Stimulated activated CD4-positive, alpha-beta T cell treated with anti-CD3 and anti-CD28 coated beads, Interleukin-15, amount 100 ng/mL, for 24 hours (primary cell): ENCODE measurements at regions not wholly inside any gene's neighbourhood (a gene's known extent, or its start where the extent isn't known, plus 50 kb on each side); places are given as distances from the start of the nearest gene placed in this dataset.
"Not testable (repeated sequence)": the region's sequence is repeated elsewhere in the genome, so short reads cannot be mapped to it uniquely, and the experiment has no call there.

Experiments used
- DNase-seq: peaks from one replicate; pipeline ENCODE4 v3.0.0-alpha.2; 2020

GRCh38 chr6:81900616-81901015, 148.1 kb upstream of the TENT5A start:
- DNase-seq, result no peak

DNA sequence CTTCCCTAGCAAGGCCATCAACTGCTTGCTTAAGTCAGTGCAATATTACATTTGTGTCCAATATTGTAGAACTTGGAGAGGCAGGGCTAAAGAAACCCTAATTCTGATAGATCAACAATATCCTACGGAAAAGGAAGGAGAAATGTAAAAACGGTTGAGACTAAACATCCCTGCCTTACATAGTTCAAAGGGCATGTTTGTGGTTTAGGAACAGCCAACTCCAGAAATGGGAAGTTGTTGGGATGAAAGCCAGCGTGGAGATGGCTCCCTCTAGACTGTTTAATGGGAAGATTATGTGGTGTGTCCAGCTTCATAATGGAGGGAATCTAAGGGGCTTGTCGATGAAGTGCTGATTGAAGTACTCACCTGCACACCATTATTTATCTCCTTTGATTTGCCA, 145.3 kb upstream of the TENT5A start:
- no peak for DNase-seq

DNA sequence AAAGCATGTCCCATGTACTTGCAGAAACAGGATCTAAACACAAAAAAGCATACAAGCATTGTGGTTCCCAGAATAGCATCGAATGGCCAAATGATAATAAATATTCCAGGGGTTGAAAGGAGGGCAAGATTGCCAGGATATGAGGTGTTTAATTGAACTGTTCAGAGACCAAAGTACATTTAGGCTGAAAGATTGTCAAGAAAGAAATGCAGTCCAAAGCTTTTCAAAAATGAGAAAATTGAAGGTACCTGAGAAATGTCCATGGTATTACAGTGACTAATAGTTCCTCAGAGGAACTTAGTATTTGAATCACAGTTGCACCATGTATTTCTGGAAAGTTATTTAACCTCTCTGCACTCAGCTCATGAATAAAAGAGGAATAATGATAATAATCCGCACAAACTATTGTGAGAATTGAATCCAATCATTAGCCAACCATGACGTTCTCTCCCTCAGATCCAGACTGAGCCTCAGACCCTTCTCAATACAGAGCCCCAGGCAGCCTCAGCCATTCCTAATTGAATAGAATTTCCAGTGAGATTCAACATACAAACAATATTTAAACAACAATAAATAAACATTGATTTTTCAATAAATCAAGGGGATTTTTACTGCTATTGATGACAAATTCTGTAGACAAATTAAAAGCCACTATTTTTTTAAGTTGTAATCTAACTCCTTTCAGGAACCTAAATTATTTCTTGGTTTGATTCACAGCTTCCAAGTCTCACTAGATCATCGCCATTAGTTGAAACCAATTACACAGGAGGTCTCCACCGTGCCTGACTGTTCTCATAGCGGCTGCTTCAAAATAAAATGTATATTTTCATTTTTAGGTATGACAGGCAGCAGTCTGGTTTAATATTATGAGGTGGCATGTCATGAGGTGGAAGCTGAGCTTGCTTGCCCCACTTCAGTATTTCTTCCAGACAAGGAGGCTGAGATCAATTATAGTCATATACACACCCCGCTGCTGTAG, 144.3 kb upstream of the TENT5A start:
- DNase-seq, result no peak

DNA sequence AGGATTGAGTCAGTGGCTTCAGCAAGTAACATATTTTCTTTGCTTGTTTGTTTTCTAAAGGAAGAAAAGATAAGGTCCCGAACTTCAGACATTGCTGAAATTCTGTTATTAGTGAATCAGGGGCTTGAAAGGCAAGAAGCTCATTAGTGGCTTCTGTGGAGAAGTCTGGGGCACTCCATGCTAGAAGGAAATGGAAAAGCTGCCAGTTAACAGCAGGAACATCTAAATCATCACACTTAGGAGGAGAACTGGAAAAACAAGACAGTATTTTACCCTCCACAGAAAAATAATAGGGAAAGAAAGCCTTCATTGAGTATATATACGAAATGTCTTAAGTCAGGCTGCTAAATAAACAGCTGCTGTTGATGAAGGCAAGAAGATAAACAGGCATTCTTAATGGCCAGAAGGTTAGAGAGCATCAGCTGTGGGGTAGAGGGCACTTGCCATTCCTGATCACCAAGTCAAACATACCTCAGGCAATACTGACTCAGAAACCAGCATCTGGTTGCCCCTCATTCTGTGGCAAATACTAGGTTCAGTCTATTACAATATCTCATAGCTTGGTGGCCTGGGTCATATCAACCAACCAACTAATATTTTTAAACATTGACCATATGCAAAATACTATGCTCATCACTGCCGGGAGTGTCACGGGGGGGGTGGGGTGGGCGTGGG, 143.2 kb upstream of the TENT5A start:
- DNase-seq, result no peak

DNA sequence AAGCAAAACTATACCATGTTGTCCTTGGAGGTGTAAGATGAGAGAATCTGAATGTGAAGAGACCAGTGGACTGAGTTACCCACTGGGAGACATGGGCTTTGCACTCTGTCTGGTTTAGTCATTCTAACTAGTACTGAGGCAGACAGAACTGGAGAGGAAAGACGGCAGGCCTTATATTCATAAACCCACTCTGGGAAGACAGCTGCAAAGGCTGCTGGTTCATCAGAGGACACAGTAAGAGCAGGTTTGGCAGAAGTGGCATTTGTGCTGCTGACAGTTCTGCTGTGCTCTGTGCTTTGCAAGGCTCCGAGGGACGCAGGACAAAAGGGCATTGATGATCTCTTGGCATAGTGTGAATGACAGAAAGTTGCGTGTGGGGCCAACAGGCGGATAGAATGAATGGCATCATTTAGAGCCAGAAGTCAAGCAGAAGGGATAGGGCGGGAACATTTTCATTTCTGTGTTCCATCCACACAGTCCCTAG, 142.3 kb upstream of the TENT5A start:
- no peak for DNase-seq

GRCh38 chr6:81894306-81894705, 141.8 kb upstream of the TENT5A start:
- DNase-seq, result no peak

DNA sequence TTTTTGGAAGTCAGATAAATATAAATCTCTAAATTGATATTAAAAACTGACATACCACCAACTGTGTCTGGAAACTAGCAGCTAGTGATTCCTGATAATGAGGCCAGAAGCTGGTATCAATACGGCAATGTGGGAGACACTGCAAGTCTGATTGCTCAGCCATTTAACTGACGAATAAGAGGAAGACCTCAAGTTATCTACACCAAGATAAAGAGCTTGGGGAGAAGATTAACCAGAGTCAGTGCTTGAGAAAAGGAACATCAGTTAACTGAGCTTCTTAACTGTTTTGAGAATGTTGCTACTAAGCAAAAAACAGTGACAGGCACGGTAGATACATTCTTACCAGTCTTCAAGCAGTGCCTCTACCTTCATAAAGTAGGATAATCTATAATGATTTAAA, 140.4 kb upstream of the TENT5A start:
- DNase-seq, result no peak

- no peak for DNase-seq
Measured at GRCh38 chr6:81891874-81892273, 139.4 kb upstream of the TENT5A start.

- no peak for DNase-seq
Measured at GRCh38 chr6:81890846-81891245, 138.4 kb upstream of the TENT5A start.

GRCh38 chr6:81889377-81890053, 137.0 kb upstream of the TENT5A start:
- DNase-seq, result no peak

- DNase-seq, result not testable (repeated sequence)
Measured at GRCh38 chr6:81886909-81887308, 134.4 kb upstream of the TENT5A start.

DNA sequence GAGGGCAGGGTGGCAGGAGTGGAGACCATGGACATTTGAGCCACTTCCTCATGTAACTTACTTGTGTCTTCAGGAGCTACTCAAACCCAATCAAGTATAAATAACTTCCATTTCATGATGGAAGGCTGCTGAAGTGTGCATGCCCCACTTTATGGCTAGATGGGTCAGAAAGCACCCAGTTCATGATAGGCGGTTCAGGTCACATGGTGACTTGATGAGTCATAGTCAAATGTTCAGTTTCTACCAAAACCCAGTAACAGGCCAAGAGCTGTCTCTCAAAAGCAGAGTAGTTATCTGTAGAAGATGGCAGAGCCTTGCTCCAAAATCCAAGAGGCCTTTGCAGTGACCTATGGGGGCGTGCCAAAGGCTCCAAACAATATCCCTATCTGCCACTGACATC, 133.7 kb upstream of the TENT5A start:
- no peak for DNase-seq

DNA sequence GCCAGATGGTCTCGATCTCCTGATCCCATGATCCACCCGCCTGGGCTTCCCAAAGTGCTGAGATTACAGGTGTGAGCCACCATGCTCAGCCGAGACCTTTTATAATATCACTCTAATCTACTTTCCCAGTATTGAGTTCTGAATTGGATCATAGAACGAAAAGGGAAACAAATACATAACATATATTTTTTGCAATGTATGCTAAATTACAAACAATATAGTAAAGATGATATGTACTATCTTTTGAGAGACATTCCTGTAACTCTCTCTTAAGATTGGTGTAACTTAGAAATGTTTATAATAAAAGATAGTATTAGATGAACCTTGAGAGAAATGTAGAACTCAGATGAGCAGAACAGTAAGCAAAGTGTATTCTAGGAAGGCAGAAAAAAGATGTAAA, 129.2 kb upstream of the TENT5A start:
- DNase-seq, result no peak

GRCh38 chr6:81878479-81878878, 126.0 kb upstream of the TENT5A start:
- no peak for DNase-seq

DNA sequence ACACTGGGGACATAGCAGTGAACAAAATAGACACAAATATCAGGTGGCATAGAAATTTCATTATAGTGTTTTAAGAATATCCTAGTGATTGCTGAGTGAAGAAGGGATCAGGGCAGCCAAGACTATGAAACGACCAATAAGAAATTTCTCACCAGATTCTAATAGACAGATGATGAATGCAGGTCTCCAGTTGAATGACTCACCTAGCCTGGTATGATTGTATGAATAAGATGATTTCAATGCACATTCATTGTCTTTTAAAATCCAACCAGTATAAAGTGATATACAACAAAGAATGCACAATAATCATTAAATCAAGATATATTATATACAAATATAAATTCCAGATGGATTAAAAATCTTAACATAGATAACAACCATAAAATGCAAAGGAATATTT, 124.5 kb upstream of the TENT5A start:
- DNase-seq, result no peak

GRCh38 chr6:81875782-81876293, 123.4 kb upstream of the TENT5A start:
- no peak for DNase-seq

- not testable (repeated sequence) for DNase-seq
Measured at GRCh38 chr6:81869749-81870508, 117.4 kb upstream of the TENT5A start.

- DNase-seq, result no peak
Measured at GRCh38 chr6:81865712-81866111, 113.2 kb upstream of the TENT5A start.

- DNase-seq, result no peak
Measured at GRCh38 chr6:81864124-81864523, 111.6 kb upstream of the TENT5A start.

- no peak for DNase-seq
Measured at GRCh38 chr6:81863123-81863522, 110.6 kb upstream of the TENT5A start.

GRCh38 chr6:81861281-81861680, 108.8 kb upstream of the TENT5A start:
- no peak for DNase-seq

DNA sequence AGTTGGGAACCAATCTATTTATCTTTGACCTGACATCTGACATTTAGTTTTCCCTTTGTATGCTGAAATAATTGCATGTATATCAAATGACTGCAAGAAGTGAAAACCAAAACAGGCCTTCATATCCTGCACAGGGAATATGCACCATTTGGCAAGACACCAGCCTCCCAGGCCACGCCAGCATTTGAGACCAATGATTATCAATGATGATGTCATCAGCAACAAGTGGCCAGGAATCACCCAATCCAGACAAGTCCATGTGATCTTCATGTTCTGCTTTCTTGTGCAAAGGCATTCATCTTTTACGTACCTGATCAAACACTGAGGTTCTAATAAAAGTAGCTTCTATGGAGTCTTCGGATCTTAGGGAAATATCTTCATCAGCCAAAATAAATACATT, 107.4 kb upstream of the TENT5A start:
- DNase-seq, result no peak
